OCI-LY7 (cell line): ENCODE measurements at regions not wholly inside any gene's neighbourhood (a gene's known extent, or its start where the extent isn't known, plus 50 kb on each side); places are given as distances from the start of the nearest gene placed in this dataset.

ENCODE experiments used
- CTCF ChIP-seq: fragments of 200-600 bp; sonication (generic); conservative IDR thresholded peaks from 2 replicates; pipeline ENCODE4 v1.5.1; 2014; ENCODE audit warnings: mild to moderate bottlenecking, antibody characterized with exemption, low read length, moderate library complexity, mixed read lengths
- EZH2phosphoT487 ChIP-seq: fragments of 200-600 bp; sonication (generic); IDR thresholded peaks from 2 replicates; pipeline ENCODE4 v1.6.1; 2018; ENCODE audit warnings: low read depth, borderline replicate concordance, mild to moderate bottlenecking, mixed run types, antibody characterized with exemption, low read length, moderate library complexity, mixed read lengths

GRCh38 chr17:70577456-70577855 is 408.1 kb downstream of the KCNJ2 start:
- TF ChIP-seq CTCF (no peak), EZH2phosphoT487 (no peak)
